ENCODE measurements at regions not wholly inside any gene's neighbourhood (a gene's known extent, or its start where the extent isn't known, plus 50 kb on each side); places are given as distances from the start of the nearest gene placed in this dataset.

- no peak overlapping the region for H3K23ac ChIP-seq (ENCODE audit: low read depth, low read length, poor library complexity)
- H3K79me1 ChIP-seq (ENCODE audit: low read depth, low read length), result no peaks in the 10 kb centered on the region
- DNase-seq (ENCODE audit: low spot score), result peak; percentile 43
- H3K27me3 ChIP-seq (ENCODE audit: control insufficient read depth in 3 of 3, insufficient read depth in 3 of 3, low read depth in 1 of 3, low read length in 3 of 3), result no peaks in the 10 kb centered on the region
- H2AK5ac ChIP-seq (ENCODE audit: low read depth, low read length), result no peak overlapping the region
- no CpG with 5 or more reads among the region's 2 CpGs for WGBS, 2 donors (ENCODE audit: extremely low coverage in 2 of 2, insufficient read length in 2 of 2, insufficient replicate concordance in 1 of 2)
- H2BK15ac ChIP-seq (ENCODE audit: low read length), result no peak overlapping the region
- no peak overlapping the region for H3K4ac ChIP-seq (ENCODE audit: low read length)
- no peak overlapping the region for H3K4me3 ChIP-seq (ENCODE audit: low read length in 2 of 2)
- H3K4me1 ChIP-seq (ENCODE audit: control insufficient read depth in 2 of 2, insufficient read depth in 1 of 2, low read depth in 1 of 2, low read length in 2 of 2), result peaks cover 4 to 27% of the 10 kb centered on the region in 2 donors
- no peak overlapping the region for H3K14ac ChIP-seq (ENCODE audit: low read length)
- H3K4me2 ChIP-seq (ENCODE audit: insufficient read depth, low read length, poor library complexity, severe bottlenecking), result no peak overlapping the region
- H4K91ac ChIP-seq (ENCODE audit: low read depth, low read length, poor library complexity), result no peak overlapping the region
- H2BK5ac ChIP-seq (ENCODE audit: low read length), result no peak overlapping the region
- H3K36me3 ChIP-seq (replicated peaks in 1 of 2; ENCODE audit: control insufficient read depth in 2 of 2, insufficient read depth in 2 of 2, low read length in 2 of 2), result no peaks in the 10 kb centered on the region
- no peak overlapping the region for H4K8ac ChIP-seq (ENCODE audit: low read depth, low read length)
- no peak overlapping the region for H3K27ac ChIP-seq (replicated peaks; ENCODE audit: low read length)
- no peak overlapping the region for H3K9ac ChIP-seq (ENCODE audit: low read depth, low read length, poor library complexity)
- H2AFZ ChIP-seq (ENCODE audit: low read length), result no peak overlapping the region
- no peak overlapping the region for H2BK12ac ChIP-seq (ENCODE audit: low read length)
- H3K18ac ChIP-seq (ENCODE audit: low read length), result no peak overlapping the region
- peaks cover 0 to 26% of the 10 kb centered on the region in 2 donors for H3K9me3 ChIP-seq (replicated peaks in 1 of 2; ENCODE audit: control insufficient read depth in 2 of 2, insufficient read depth in 1 of 2, low read depth in 1 of 2, low read length in 2 of 2)
- no peak overlapping the region for H2BK120ac ChIP-seq (ENCODE audit: low read depth, low read length)
Measured at GRCh38 chr7:84412161-84412969, 217.8 kb upstream of the SEMA3A start.

- no peak overlapping the region for H3K27ac ChIP-seq (replicated peaks; ENCODE audit: low read length)
Measured at GRCh38 chr7:84399661-84400060, 205.1 kb upstream of the SEMA3A start.

GRCh38 chr7:84394219-84394618, 199.6 kb upstream of the SEMA3A start:
- Histone ChIP-seq H3K4me1 (ENCODE audit: control insufficient read depth in 2 of 2, insufficient read depth in 1 of 2, low read depth in 1 of 2, low read length in 2 of 2) (peaks cover under 1 to 4% of the 10 kb centered on the region in 2 donors), H3K9ac (ENCODE audit: low read depth, low read length, poor library complexity) (no peak overlapping the region), H3K4ac (ENCODE audit: low read length) (no peak overlapping the region), H3K4me3 (ENCODE audit: low read length in 2 of 2) (no peak overlapping the region), H3K9me3 (replicated peaks in 1 of 2; ENCODE audit: control insufficient read depth in 2 of 2, insufficient read depth in 1 of 2, low read depth in 1 of 2, low read length in 2 of 2) (no peaks in the 10 kb centered on the region), H3K27me3 (ENCODE audit: control insufficient read depth in 3 of 3, insufficient read depth in 3 of 3, low read depth in 1 of 3, low read length in 3 of 3) (no peaks in the 10 kb centered on the region), H2BK120ac (ENCODE audit: low read depth, low read length) (no peak overlapping the region), H4K8ac (ENCODE audit: low read depth, low read length) (no peak overlapping the region), H2BK5ac (ENCODE audit: low read length) (no peak overlapping the region), H2AFZ (ENCODE audit: low read length) (no peak overlapping the region), H3K36me3 (replicated peaks in 1 of 2; ENCODE audit: control insufficient read depth in 2 of 2, insufficient read depth in 2 of 2, low read length in 2 of 2) (no peaks in the 10 kb centered on the region), H3K79me1 (ENCODE audit: low read depth, low read length) (no peaks in the 10 kb centered on the region), H3K4me2 (ENCODE audit: insufficient read depth, low read length, poor library complexity, severe bottlenecking) (no peak overlapping the region), H3K23ac (ENCODE audit: low read depth, low read length, poor library complexity) (no peak overlapping the region), H3K27ac (replicated peaks; ENCODE audit: low read length) (no peak overlapping the region), H3K14ac (ENCODE audit: low read length) (no peak overlapping the region), H2BK12ac (ENCODE audit: low read length) (no peak overlapping the region), H2AK5ac (ENCODE audit: low read depth, low read length) (no peak overlapping the region), H4K91ac (ENCODE audit: low read depth, low read length, poor library complexity) (no peak overlapping the region), H2BK15ac (ENCODE audit: low read length) (no peak overlapping the region), H3K18ac (ENCODE audit: low read length) (no peak overlapping the region)
- DNase-seq (ENCODE audit: low spot score), result no peak

More at GRCh38 chr7:84399661-84400060, 205.1 kb upstream of the SEMA3A start:
- Histone ChIP-seq H4K91ac (ENCODE audit: low read depth, low read length, poor library complexity) (no peak overlapping the region), H2BK5ac (ENCODE audit: low read length) (no peak overlapping the region), H4K8ac (ENCODE audit: low read depth, low read length) (no peak overlapping the region), H2BK120ac (ENCODE audit: low read depth, low read length) (no peak overlapping the region), H3K18ac (ENCODE audit: low read length) (no peak overlapping the region), H3K4me1 (ENCODE audit: control insufficient read depth in 2 of 2, insufficient read depth in 1 of 2, low read depth in 1 of 2, low read length in 2 of 2) (peaks cover 2 to 10% of the 10 kb centered on the region in 2 donors), H3K14ac (ENCODE audit: low read length) (no peak overlapping the region), H2BK15ac (ENCODE audit: low read length) (no peak overlapping the region), H3K9ac (ENCODE audit: low read depth, low read length, poor library complexity) (no peak overlapping the region), H2AK5ac (ENCODE audit: low read depth, low read length) (no peak overlapping the region), H3K27me3 (ENCODE audit: control insufficient read depth in 3 of 3, insufficient read depth in 3 of 3, low read depth in 1 of 3, low read length in 3 of 3) (no peaks in the 10 kb centered on the region), H3K4me2 (ENCODE audit: insufficient read depth, low read length, poor library complexity, severe bottlenecking) (no peak overlapping the region), H2AFZ (ENCODE audit: low read length) (peak overlapping the region; percentile 68), H3K9me3 (replicated peaks in 1 of 2; ENCODE audit: control insufficient read depth in 2 of 2, insufficient read depth in 1 of 2, low read depth in 1 of 2, low read length in 2 of 2) (peaks cover 3 to 19% of the 10 kb centered on the region in 2 donors), H3K23ac (ENCODE audit: low read depth, low read length, poor library complexity) (no peak overlapping the region), H2BK12ac (ENCODE audit: low read length) (no peak overlapping the region), H3K79me1 (ENCODE audit: low read depth, low read length) (no peaks in the 10 kb centered on the region), H3K36me3 (replicated peaks in 1 of 2; ENCODE audit: control insufficient read depth in 2 of 2, insufficient read depth in 2 of 2, low read length in 2 of 2) (no peaks in the 10 kb centered on the region), H3K4me3 (ENCODE audit: low read length in 2 of 2) (no peak overlapping the region), H3K4ac (ENCODE audit: low read length) (no peak overlapping the region)
- DNase-seq (ENCODE audit: low spot score), result no peak
- no CpG with 5 or more reads among the region's 1 CpG for WGBS, 2 donors (ENCODE audit: extremely low coverage in 2 of 2, insufficient read length in 2 of 2, insufficient replicate concordance in 1 of 2)

GRCh38 chr7:84393786-84394185, 199.2 kb upstream of the SEMA3A start:
- no peaks in the 10 kb centered on the region for H3K27me3 ChIP-seq (ENCODE audit: control insufficient read depth in 3 of 3, insufficient read depth in 3 of 3, low read depth in 1 of 3, low read length in 3 of 3)

More at GRCh38 chr7:84393786-84394185, 199.2 kb upstream of the SEMA3A start:
- Histone ChIP-seq H4K8ac (ENCODE audit: low read depth, low read length) (no peak overlapping the region), H2AK5ac (ENCODE audit: low read depth, low read length) (no peak overlapping the region), H3K27ac (replicated peaks; ENCODE audit: low read length) (no peak overlapping the region), H3K4me3 (ENCODE audit: low read length in 2 of 2) (no peak overlapping the region), H3K9ac (ENCODE audit: low read depth, low read length, poor library complexity) (no peak overlapping the region), H3K4me2 (ENCODE audit: insufficient read depth, low read length, poor library complexity, severe bottlenecking) (no peak overlapping the region), H2BK120ac (ENCODE audit: low read depth, low read length) (no peak overlapping the region), H3K18ac (ENCODE audit: low read length) (no peak overlapping the region), H3K23ac (ENCODE audit: low read depth, low read length, poor library complexity) (no peak overlapping the region), H3K36me3 (replicated peaks in 1 of 2; ENCODE audit: control insufficient read depth in 2 of 2, insufficient read depth in 2 of 2, low read length in 2 of 2) (no peaks in the 10 kb centered on the region), H3K4ac (ENCODE audit: low read length) (no peak overlapping the region), H4K91ac (ENCODE audit: low read depth, low read length, poor library complexity) (no peak overlapping the region), H3K14ac (ENCODE audit: low read length) (no peak overlapping the region), H2AFZ (ENCODE audit: low read length) (no peak overlapping the region), H3K9me3 (replicated peaks in 1 of 2; ENCODE audit: control insufficient read depth in 2 of 2, insufficient read depth in 1 of 2, low read depth in 1 of 2, low read length in 2 of 2) (no peaks in the 10 kb centered on the region), H3K4me1 (ENCODE audit: control insufficient read depth in 2 of 2, insufficient read depth in 1 of 2, low read depth in 1 of 2, low read length in 2 of 2) (no peaks in the 10 kb centered on the region), H2BK15ac (ENCODE audit: low read length) (no peak overlapping the region), H2BK12ac (ENCODE audit: low read length) (no peak overlapping the region), H2BK5ac (ENCODE audit: low read length) (no peak overlapping the region), H3K79me1 (ENCODE audit: low read depth, low read length) (no peaks in the 10 kb centered on the region)
- DNase-seq (ENCODE audit: low spot score), result no peak

Data from neuronal stem cell (in vitro differentiated cells).